ENCODE measurements at regions not wholly inside any gene's neighbourhood (a gene's known extent, or its start where the extent isn't known, plus 50 kb on each side); places are given as distances from the start of the nearest gene placed in this dataset.

DNA sequence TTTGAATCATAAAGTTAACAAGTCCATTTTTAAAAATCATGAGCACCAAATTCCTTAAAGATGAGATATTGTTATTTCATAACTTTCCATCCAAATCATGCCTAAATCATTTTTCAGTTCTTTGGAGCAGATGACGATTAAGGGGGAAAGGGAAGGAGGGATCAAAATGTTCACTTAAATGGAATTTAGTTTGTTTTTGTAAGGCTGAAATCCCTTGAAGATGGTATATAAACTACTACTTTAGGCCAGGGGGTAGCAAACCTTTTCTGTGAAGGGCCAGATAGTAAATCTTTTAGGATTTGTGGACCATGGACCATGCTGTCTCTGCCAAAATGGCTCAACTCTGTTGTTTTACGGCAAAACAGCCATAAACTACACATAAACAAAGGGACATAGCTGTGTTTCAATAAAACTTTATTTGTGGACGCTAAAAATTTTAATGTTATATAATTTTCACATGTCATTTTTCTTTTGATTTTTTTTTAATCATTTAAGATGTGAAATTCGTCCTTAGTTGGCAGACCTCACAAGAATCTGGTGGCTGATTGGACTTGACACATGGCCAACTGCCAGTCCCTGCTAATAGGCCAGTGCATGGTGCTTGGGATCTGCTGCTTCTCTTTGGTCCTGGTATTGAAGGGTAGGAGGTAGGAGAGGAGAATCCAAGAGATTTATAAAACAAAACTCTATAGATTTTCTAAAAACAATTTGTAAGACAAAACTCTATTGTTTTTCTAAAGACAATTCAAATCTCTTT is 52.0 kb upstream of the RTN4 start:
- TF ChIP-seq, protein P1, sequence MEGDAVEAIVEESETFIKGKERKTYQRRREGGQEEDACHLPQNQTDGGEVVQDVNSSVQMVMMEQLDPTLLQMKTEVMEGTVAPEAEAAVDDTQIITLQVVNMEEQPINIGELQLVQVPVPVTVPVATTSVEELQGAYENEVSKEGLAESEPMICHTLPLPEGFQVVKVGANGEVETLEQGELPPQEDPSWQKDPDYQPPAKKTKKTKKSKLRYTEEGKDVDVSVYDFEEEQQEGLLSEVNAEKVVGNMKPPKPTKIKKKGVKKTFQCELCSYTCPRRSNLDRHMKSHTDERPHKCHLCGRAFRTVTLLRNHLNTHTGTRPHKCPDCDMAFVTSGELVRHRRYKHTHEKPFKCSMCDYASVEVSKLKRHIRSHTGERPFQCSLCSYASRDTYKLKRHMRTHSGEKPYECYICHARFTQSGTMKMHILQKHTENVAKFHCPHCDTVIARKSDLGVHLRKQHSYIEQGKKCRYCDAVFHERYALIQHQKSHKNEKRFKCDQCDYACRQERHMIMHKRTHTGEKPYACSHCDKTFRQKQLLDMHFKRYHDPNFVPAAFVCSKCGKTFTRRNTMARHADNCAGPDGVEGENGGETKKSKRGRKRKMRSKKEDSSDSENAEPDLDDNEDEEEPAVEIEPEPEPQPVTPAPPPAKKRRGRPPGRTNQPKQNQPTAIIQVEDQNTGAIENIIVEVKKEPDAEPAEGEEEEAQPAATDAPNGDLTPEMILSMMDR (IDR thresholded peaks at IDR 0.05): no peak
- no peak for TF ChIP-seq POLR2A (IDR thresholded peaks at IDR 0.05)

Data from Peyer's patch (tissue), 4 donors.